ENCODE measurements at regions not wholly inside any gene's neighbourhood (a gene's known extent, or its start where the extent isn't known, plus 50 kb on each side); places are given as distances from the start of the nearest gene placed in this dataset.

GRCh38 chr12:76711241-76711640 is 52.7 kb upstream of the ZDHHC17 start:
- no peak for DNase-seq

GRCh38 chr12:76713130-76713529 is 50.8 kb upstream of the ZDHHC17 start:
- no peak for DNase-seq

- no peak for DNase-seq
Observed at GRCh38 chr12:76713986-76714385, 49.9 kb upstream of the ZDHHC17 start.

Measured in NCI-H510A treated with DMSO at 0.1 percent for 48 hours (cell line).